Stimulated activated CD4-positive, alpha-beta T cell treated with anti-CD3 and anti-CD28 coated beads, Interleukin-4, amount 100 ng/mL, for 48 hours (primary cell): ENCODE measurements at regions not wholly inside any gene's neighbourhood (a gene's known extent, or its start where the extent isn't known, plus 50 kb on each side); places are given as distances from the start of the nearest gene placed in this dataset.

Experiments
- DNase-seq, 2 donors: peaks; one replicate each; pipeline ENCODE4 v3.0.0-alpha.2; 2020; ENCODE audit warnings: low read depth in 2 of 2

DNA sequence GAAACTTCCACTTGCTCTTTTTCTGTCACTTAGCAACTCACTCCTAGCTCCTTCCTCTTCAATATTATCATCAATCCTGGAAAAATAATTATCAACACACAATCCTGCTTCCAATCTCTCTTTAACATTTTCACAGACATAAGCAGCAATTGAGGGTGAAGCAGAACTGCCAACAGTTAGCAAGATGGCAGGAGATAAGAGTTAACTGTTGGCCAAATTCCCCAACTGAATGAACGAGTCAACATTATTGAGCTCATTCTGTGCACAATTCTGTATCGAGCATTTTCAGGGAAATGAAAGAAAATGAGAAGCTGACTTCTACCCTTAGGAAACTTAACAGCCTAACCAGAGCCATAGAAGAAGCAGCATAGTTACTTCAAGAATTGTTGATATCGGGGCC is 152.0 kb downstream of the KCNA5 start:
- no peak for DNase-seq

GRCh38 chr12:5197131-5197530 is 153.5 kb downstream of the KCNA5 start:
- DNase-seq, result no peak

DNA sequence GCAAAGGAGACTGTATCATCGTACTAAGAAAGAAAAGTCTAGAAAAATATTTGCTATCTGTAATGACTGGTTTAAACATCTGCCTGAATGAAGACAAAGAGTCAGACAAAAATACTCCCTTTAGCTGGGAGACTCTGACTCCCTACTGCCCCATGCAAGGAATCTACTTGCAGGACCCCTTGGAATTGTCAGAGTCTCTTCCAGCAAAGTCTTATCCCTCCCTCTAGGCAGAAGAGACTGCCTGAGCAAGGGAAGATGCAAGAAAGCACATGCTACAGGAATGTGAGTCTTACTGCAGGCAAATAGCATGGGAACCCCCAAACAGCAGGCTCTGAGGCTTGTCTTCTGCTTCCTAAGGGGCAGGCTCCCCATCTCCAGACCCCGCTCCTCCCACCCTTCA is 154.0 kb downstream of the KCNA5 start:
- DNase-seq, result no peak

GRCh38 chr12:5200278-5201087 is 156.8 kb downstream of the KCNA5 start:
- DNase-seq, result peak; percentile 11 to 38

GRCh38 chr12:5201554-5202218 is 158.0 kb downstream of the KCNA5 start:
- DNase-seq, result no peak

GRCh38 chr12:5203274-5203673 is 159.6 kb downstream of the KCNA5 start:
- no peak for DNase-seq

DNA sequence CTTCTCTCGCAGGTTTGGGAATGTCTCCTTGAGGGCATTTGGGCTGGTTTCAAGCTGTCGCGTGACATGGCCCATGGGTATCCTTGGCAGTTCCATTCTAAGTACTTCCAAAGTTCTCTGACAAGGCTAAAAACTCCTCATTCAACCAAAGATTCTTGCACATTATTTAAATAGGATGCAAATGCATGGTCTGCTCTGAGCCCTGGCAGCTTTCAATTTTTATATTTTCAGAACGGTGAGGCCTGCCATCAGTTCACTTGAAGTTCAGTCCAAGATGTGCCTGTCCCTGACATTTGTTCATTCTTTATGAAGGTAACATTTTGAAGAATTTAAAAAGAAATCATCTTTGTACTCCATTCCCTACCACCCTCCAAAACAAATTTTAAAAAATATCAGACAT is 160.0 kb downstream of the KCNA5 start:
- no peak for DNase-seq

- no peak for DNase-seq
Observed at GRCh38 chr12:5204271-5204670, 160.6 kb downstream of the KCNA5 start.

- no peak for DNase-seq
Observed at GRCh38 chr12:5204831-5205230, 161.2 kb downstream of the KCNA5 start.

DNA sequence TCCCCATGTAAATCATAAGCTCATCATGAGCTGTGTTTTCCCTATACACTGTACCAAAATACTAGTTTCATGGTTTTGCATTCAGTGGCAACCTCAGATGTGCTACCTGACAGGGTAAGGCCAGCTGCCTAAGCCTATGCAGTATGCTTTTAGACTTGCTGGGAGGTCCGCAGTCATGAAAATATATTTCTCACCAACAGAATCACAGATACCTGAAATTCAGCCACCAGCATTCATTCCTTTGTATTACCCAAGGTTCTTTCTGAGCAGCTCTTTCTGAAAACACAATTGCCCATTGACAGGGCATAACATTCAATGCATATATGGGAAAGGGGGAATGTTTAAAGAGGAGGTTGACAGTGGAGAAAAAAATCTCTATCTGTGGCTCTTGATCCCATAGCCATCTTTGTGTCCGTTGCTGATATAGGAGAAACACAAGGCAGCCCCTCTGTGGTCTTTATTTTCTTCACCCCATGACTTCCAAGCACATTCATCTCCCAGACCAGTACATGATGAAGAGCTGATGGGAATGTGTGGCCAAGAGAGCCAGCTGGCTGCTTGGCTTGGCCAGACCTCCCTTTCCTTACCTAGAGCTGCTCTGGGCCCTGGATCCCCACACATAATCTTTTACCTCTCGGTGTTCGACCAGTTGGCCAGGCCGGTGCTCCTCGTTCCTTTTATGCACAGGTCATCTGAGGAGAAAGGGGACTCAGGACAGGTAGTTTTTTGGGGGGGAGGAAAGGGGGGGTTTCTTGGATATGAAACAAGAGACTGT is 162.9 kb downstream of the KCNA5 start:
- no peak for DNase-seq

DNA sequence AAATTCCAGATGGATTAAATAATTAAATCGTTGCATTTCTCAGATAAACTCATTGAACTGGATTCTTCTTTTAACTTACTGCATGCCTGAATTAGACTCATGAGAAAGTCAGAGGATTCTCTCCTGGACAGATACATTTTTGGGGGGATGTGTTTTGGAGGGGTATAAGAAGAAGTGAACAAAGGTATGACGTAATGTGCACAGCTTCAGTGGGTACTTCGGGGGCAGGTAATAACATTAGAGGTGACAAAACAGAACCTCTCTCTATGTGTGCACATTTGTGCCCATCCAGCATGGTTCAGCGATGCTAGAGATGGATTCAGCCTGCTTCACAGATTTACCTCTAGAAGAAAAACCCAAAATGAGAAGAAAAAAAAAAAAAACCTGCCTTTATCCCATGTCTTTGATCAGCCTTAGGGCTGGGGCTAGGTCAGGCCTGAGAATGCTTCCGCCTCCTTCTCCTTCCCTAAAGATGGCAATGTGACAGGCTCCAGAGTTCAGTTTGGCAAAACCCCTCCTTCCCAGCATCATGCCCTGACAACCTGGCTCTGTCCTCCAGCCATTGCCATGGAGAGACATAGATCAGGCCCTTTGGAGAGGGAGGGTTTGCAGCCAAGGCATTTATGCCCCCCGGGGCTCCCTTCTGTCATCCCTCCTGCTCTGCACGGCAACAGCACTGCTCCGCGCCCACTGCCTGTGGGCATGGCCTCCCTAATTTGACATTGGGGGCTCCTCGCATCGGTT is 166.7 kb downstream of the KCNA5 start:
- DNase-seq, result no peak

DNA sequence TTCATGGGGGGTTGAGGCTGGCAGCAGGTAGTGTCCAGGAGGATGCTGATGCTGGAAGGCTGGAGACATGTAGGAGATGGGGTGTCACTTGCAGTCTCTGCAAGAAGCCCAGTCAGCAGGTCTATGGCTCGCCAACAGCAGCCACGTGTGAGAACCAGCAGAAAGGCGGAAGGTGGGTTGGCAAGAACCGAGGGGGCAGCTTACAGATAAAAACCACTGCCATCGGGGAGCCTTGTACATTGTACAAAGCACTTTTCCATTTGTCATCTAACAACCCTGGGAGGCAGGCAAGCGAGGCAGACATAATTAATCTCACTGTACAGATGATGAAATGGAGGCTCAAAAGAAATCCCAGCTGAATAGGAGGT is 167.2 kb downstream of the KCNA5 start:
- no peak for DNase-seq

DNA sequence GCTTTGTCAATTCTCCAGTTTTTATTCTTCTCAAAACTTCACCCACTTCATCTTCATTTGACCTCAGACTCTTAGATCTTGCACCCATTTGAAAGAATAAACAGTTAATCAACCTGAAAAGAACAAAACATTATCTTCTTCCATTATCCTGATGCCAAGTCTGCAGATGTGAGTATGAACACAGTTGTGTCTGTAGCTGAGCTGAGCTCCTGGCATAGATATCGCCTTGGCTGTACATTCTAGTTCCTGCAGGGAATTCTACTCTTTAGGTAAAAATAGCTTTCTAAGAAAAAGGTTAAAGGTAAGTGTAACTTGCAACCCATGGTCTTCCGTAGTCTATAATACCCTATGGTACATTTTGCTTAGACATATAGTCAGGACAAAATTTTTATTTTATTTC is 169.7 kb downstream of the KCNA5 start:
- no peak for DNase-seq

DNA sequence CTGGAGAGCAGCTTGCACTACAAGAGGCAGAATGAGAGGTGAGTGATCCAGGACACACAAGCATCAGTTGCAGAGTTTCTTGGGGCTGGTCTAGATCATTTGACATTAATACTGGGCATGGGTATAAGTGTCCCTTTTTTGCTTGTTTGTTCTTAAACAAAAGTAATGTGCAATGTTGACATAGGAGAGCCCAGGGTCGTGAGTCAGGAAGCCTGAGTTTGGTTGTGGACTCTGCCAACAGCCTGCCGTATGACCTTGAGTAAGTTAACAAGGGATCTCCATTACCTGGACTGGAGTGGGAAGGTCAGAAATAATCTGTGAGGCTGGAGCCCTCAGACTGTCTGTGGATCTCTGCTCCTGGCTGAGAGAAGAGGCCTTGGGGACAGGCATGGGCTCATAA is 170.3 kb downstream of the KCNA5 start:
- DNase-seq, result no peak

- DNase-seq, result no peak
Observed at GRCh38 chr12:5217936-5218335, 174.3 kb downstream of the KCNA5 start.

DNA sequence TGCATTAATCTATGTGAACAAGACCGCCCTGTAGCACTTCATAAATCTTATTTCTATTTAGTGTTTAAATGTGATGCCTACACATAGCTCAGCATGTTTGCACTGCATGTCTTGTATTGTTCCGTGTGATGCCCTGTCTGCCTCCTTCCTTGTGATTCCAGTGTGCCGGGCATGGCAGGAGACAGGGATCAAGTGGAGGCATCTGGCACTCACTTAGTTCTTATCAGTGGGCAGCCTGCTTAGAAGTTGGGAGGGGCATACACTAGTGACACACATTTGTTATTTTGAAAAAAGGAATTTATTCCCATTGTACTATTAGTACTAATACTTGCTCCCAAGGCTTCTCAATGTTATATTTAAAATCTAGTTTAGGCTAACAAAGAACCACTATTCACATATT is 176.4 kb downstream of the KCNA5 start:
- no peak for DNase-seq

- DNase-seq, result peak; percentile 8 to 10
Observed at GRCh38 chr12:5220835-5221234, 177.2 kb downstream of the KCNA5 start.

- DNase-seq, result no peak
Observed at GRCh38 chr12:5222011-5222461, 178.4 kb downstream of the KCNA5 start.

- DNase-seq, result no peak
Observed at GRCh38 chr12:5222729-5223128, 179.1 kb downstream of the KCNA5 start.

DNA sequence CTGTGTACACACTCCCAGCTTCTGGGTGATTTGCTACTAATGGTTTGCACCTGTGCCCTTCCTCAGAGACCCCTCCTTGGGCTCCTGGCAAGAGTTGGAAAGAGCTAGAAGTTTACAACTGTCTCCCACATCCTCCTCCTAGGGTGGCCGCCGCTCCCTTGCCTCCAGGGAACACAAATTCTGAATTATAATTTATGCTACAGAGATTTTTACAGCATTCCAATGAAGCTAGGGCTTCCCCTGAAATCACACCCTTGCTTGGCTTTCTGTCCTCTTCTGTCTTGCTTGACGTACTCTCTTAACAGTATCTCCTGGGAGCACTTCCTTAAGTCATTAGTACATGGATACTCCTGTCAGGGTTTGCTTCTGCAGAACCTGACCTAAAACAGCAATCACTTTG is 180.2 kb downstream of the KCNA5 start:
- no peak for DNase-seq

DNA sequence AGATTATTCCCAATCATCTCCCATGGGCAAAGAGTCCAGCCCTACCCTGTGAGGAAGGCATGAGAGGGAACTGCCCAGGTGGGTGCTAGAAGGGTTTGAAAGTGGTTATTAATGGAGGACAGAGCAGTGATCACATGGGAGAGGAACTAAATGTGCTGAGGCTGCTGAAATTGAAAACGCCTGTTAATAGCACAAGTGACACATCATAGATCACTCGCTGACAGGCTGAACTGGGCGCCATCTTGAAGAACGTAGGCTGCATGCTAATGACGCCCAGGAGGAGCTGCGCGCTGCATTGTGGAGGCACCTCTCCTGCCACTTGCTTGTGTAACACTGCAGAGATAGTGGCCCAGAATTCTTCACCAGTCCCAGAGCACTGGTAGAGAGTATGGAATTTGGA is 182.9 kb downstream of the KCNA5 start:
- no peak for DNase-seq
